ENCODE measurements at regions not wholly inside any gene's neighbourhood (a gene's known extent, or its start where the extent isn't known, plus 50 kb on each side); places are given as distances from the start of the nearest gene placed in this dataset.

DNA sequence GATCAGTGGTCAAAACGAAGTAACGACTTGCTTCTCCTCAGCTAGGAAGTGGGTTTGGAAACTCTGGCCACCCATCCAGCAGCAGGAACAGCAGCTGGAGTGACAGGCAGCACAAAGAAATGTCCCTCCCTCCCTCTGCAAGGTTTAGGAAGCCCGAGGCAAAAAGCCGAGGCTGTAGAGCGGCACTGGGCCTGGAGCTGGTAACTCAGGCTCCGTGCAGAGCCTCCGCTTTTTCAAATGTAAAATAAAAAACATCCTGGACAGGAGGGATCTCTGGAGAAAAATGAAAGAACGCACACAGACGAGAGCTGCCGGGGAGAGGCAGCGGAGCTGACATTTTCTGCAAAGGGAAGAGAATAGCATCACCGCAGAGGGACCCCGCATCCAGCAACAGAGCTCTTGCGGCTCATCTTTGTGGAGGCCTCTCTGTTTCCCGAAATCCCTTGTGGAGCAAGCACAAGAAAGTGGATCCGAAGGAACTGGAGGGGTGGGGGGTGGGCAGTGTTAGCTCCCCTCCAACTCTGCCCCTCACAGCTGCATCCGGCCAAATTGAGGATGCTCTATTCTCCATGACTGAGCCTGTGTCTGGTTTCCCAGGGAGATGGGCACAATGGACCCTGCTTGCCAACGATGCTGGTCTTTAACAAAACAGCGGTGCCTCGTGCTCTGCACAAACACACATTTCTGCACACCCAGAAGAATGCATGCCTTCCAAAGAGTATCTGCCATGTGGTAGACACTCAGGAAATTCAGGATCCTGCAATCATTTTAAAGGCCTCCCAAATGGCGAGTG lies 335.5 kb upstream of the ZFHX3 start:
- no peak overlapping the region for H3K4me3 ChIP-seq (replicated peaks; ENCODE audit: low read depth, low read length)
- TF ChIP-seq, protein P1, sequence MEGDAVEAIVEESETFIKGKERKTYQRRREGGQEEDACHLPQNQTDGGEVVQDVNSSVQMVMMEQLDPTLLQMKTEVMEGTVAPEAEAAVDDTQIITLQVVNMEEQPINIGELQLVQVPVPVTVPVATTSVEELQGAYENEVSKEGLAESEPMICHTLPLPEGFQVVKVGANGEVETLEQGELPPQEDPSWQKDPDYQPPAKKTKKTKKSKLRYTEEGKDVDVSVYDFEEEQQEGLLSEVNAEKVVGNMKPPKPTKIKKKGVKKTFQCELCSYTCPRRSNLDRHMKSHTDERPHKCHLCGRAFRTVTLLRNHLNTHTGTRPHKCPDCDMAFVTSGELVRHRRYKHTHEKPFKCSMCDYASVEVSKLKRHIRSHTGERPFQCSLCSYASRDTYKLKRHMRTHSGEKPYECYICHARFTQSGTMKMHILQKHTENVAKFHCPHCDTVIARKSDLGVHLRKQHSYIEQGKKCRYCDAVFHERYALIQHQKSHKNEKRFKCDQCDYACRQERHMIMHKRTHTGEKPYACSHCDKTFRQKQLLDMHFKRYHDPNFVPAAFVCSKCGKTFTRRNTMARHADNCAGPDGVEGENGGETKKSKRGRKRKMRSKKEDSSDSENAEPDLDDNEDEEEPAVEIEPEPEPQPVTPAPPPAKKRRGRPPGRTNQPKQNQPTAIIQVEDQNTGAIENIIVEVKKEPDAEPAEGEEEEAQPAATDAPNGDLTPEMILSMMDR (IDR thresholded peaks at IDR 0.05; ENCODE audit: low read depth, low read length, missing control alignments), result no peak
- DNase-seq (ENCODE audit: extremely low read depth, low read depth), result no peak

DNA sequence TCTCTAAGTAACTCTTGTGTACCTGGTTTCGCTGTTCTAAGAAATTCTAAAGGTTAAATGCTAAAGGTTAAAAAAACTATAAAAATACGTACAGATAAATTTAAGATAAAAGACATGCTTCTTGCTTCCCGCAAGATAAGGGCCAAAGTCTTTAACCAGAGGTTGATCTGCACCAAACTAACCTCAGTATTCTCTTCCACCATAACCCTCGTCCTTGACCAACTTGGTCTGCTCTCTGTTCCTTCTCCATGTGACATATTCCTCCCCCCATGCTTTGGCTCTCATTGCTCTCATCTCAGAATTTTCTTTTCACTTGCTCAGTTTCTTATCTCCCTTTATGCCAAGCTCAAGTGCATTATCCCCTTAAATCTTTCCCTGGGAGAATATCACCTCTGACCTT lies 330.5 kb upstream of the ZFHX3 start:
- no peak for DNase-seq (ENCODE audit: extremely low read depth, low read depth)
- H3K4me3 ChIP-seq (replicated peaks; ENCODE audit: low read depth, low read length), result no peak overlapping the region
- TF ChIP-seq, protein P1 (IDR thresholded peaks at IDR 0.05; ENCODE audit: low read depth, low read length, missing control alignments), result no peak

DNA sequence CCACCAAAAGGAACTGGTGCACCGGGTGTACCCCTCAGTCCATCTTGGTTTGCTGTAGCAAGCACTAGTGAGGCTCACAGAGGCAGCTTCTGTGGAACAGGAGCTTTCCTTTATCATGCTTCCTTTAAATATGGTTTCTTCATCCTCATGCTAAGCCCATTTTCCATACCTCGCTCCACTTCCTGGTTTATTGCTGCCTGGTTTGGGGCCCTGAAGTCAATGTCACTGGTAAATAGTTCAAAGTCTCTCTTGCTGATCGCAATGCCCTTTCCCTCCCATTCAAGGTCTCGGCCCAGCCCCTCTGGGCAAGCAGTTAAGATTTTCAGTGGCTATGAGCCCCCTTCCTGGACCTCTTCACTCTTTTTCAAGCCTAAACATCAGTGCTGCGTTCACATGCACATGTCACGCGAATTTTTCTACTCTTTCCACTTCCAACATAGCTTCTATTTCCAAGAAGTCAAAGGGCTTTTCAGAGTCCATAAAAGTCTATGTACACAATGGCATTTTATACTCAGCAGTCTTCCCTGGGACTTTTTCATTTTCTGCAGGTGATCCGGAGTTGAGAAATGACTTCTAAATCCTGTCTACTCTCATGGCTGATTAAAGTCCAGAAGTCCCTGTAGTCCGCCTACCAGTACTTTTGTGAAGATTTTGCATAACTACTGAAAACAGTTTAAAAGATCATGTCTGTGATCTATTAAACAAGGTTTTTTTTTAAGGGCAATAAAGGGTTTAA lies 323.8 kb upstream of the ZFHX3 start:
- no peak overlapping the region for H3K4me3 ChIP-seq (replicated peaks; ENCODE audit: low read depth, low read length)
- no peak for DNase-seq (ENCODE audit: extremely low read depth, low read depth)
- TF ChIP-seq, protein P1 (IDR thresholded peaks at IDR 0.05; ENCODE audit: low read depth, low read length, missing control alignments), result no peak

DNA sequence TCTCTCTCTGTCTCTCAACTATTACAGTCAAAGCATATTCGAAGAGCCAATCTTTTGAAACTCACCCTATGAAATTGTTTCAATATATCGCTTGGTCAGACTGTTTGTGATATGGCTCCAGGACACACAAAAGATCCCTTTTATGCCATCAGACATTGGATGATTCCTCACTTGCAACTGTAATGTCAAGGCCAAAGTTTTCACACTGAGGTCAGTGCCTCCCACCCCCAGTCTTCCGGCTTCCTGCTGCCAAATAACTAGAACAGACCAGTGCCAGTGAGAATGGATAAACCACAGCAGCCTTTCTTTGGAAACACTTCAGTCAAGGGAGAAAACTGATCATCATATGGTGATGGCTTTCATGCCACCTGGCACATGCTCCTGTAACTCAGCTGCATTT lies 321.9 kb upstream of the ZFHX3 start:
- TF ChIP-seq, protein P1 (IDR thresholded peaks at IDR 0.05; ENCODE audit: low read depth, low read length, missing control alignments), result no peak
- no peak for DNase-seq (ENCODE audit: extremely low read depth, low read depth)
- no peak overlapping the region for H3K4me3 ChIP-seq (replicated peaks; ENCODE audit: low read depth, low read length)

DNA sequence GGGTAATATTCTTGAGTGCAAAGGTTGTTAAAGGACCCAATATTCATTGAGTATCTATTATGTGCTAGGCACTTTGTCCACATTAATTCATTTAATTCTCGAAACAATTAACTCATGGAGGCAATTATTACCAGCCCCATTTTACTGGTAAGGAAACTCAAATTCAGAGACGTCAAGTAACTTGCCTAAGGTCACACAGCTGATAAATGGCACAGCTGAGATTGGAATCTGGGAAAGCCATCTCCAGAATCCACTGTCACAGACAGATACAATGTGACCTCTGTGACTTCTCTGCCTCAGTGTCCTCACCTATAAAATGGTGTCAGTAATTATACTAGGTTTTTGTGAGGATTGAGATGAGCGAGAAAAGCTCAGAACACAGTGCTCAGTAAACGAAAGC lies 320.8 kb upstream of the ZFHX3 start:
- TF ChIP-seq, protein P1 (IDR thresholded peaks at IDR 0.05; ENCODE audit: low read depth, low read length, missing control alignments), result no peak
- no peak for DNase-seq (ENCODE audit: extremely low read depth, low read depth)

DNA sequence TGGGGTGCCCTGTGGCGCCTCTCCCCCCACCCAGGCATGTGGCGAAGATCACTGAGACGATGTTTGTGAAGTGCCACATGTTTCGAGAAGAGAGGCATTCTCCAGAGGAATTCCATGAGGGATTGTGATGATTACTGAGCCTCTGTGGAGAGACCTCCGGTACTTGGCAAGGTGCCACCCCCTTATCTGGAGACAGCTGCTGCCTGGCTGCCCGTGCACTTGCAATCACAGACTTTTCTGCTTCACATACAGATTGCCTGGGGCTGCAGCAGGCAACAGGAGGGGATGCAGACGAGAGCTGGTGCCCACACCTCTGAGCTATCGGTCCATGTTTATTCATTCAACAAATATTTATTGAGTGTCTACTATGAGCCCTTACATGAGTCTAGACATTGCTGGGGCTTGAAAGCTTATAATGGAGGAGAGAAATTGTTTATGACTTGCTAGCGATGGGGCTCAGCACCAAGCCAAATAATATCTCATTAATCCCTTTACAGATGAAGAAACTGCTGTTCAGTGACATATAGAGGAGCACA lies 317.2 kb upstream of the ZFHX3 start:
- TF ChIP-seq, protein P1 (IDR thresholded peaks at IDR 0.05; ENCODE audit: low read depth, low read length, missing control alignments), result no peak
- H3K4me3 ChIP-seq (replicated peaks; ENCODE audit: low read depth, low read length), result no peak overlapping the region
- DNase-seq (ENCODE audit: extremely low read depth, low read depth), result no peak

More for the DNA sequence above, 320.8 kb upstream of the ZFHX3 start:
- no peak overlapping the region for H3K4me3 ChIP-seq (replicated peaks; ENCODE audit: low read depth, low read length)

Data from HFF-Myc (cell line).